Stimulated activated CD4-positive, alpha-beta T cell treated with anti-CD3 and anti-CD28 coated beads, Interleukin-4, amount 100 ng/mL, for 1 hour (primary cell): ENCODE measurements at regions not wholly inside any gene's neighbourhood (a gene's known extent, or its start where the extent isn't known, plus 50 kb on each side); places are given as distances from the start of the nearest gene placed in this dataset.

Experiments
- DNase-seq: peaks from one replicate; pipeline ENCODE4 v3.0.0-alpha.2; 2020

DNA sequence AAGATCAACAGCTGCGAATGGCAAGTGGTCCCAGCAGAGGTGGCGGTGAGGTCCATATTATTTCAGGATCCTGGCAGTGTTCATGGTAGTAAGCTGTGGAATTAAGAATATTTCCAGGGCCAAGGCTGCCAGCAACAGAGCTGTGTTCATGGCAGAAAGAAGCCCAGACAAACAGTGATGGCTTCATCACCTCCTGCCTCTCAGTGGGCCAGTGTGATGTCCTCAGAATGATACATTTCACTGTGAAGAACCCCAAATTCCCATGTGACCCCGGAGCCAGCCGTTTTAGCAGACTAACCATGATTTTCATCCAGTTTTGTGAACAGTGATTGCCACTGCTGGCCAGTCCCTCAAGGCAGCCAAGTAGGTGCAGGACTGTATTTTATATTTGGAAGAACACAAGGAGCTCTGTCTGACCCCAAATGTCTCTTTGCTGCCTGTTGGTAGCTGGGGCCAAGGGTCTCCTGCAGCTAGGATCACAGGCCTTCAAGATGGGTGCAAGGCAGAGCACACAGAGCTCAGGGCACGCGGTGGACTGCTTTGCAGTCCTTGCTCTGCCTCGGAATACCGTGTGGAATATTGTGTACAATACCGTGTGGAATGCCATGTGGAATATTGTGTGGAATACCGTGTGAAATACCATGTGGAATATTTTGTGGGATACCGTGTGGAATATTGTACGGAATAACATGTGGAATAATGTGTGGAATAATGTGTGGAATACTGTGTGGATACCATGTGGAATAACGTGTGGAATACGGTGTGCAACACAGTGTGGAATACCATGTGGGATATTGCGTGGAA lies 132.3 kb upstream of the CHST15 start:
- no peak for DNase-seq

DNA sequence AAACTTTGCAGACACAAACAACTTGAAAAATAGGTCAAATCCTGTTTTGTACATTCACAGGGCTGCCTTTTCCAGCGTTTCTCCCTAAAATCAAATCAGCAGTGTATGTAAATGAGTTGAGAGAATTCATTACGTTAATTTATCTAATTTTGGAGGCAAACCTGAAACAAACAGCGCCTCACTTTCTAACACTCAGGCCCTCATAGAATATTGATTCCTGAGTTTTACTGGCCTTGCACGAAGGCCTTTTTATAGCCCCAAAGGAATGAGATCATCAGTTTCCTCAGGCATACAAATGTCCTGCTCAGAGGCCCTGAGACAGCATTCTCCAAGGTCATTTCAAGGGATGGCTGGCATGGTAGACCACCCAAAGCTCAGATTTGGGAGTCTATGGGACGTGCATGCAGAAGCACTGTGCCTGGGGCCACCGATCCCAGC lies 131.7 kb upstream of the CHST15 start:
- DNase-seq, result no peak

DNA sequence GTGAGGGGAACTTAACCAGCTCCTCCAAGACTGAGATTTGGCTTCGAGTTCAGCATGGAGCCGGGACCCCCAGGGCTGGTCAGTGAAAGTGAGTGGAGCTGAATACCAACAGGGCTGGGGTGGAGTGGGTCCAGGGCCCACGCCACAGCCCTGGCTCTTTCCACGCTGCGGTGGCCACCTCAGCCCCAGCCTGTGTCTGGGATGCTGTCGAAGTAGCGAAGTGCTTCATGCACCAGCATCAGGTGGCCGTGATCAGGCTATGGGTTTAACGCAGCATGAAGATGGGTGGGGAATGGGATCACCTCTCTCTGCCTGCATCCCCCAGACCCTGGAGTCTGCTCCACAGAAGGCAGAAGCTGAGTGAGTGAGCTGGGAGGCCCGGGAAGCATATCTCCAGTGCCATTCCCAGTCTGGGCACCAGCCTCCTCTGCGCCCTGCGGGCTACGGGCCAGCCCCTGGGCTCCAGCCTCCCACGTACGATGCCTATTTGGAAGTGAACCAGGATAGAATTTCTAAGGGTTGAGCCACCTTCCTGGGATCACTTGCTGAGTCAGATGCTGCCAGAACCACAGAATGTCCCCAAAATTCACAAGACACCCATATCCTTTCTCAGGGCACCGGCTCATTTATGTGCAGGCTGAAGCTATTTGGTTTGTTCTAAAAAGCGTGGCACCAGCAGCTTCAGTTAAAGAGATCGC lies 131.1 kb upstream of the CHST15 start:
- no peak for DNase-seq

DNA sequence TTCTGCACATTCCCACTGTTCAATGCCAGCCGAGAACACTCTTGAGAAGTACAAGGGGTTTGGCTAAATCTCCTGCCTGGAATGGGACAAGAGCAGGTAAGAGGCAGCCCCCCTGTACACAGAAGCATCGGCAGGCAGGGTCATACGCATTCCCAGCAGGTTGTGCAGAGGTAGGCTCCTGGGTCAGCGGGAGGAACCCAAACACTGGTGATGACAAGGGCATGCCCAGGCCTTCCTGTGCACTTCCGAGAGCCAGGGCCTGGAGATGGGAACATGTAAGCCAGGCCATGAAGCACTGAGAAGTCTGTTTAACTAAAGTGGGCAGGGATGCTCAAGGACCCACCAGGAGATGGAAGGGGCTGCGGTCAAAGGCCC lies 130.3 kb upstream of the CHST15 start:
- no peak for DNase-seq

DNA sequence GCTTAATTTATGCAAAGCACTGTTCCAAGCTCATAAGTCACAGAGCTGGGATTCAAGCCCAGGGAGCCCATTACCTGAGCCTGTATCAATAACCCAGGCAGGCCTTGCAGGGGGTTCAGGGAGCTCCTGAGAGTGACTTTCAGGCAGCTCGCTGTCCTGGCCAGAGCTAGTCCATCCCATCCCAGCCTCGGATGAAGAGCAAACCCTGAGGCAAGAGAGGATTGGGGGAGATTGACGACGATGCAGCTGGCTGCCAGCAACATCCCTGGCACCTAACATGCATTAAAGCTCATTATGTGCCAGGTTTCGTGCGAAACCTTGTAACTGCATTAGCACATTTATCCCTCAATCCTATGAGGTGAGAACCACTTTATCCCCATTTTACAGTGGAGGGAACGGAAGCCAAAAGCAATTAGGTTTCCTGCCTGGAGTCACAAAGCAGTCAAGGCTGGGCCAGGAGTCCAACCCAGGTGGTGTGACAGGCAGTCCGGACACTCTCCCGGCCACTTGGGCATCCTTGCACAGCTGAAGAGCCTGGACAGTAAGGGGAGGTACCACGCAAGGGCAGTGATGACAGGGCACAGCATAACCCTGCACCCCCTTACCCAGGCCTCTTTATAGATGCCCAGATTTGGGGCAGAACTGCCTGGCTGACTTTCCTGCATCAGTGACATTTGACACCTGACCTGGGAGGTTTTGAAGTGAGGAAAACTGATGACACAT lies 129.8 kb upstream of the CHST15 start:
- no peak for DNase-seq

DNA sequence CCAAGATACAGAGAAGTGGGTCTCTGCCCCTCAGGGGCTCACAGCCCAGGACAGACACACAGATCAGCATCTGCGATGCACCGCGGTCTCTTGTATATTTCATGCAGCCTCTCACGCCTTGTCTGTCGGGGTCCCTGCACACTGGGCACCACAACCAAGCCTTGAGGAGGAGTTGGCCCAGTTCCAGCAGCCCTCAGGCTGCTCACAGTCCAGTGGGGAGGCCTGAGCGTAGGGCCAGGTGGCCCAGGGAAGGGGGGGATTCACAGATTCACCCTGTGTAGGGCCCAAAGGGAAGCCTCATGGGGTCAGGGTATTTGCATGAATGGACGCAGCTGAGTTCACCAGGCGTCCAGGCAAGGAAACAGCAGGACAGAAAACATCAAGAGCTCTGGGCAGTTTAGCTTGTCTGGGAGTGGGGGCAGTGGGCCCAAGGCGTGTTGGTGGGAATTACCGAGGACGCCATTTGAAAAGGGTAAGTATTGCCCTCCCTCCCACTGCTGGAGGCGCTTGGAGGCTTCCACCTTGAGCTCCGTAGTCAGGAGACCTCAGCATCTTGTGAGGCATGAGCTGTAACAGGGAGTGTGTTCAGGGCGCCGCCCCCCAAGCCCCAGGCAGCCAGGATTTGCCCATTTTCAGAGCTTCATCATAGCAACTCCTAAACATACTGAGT lies 129.1 kb upstream of the CHST15 start:
- no peak for DNase-seq

DNA sequence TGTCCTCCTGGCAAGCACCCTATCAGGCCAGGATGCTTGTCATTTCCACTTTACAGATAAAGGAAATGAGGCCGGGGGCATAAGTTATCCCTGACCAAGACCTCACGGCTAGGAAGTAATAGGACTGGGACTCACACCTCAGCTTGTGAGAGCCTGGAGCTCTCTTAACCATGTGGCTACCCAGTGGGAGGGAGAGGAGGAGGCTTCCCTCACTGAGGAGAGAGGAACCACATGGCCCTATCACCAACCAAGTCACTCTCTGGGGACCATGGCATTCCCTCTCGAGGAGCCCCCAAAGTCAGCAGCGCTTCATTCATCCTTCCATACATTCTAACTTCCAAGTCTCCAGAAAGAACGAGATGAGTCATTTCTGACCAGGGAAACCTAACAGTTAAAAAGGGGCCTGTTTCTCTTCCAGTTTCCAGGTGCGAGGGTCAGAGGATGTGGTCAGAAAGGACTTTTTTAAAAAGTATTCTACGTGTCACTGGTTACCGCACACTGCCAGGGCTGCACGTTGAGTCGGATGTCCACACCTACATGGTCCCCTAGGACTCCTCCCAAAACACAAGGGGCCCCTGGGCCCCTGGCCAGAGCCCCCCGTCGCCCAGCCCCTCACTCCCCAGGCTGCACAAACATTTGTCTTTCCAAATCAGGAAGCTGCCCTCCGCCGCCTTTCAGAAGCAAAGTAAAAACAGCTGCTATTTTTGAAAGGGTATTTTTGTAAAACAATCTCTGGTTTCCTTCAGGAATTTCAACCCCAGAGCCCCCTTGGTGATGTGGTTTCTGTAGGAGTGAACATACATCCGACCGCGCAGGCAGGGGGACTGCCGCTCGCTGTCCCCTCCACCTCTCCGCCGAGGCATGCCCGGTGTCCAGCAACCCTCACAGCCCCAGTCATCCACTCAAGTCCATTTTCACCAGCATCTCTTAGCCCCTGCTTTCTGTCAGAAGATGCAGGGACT lies 128.2 kb upstream of the CHST15 start:
- no peak for DNase-seq

DNA sequence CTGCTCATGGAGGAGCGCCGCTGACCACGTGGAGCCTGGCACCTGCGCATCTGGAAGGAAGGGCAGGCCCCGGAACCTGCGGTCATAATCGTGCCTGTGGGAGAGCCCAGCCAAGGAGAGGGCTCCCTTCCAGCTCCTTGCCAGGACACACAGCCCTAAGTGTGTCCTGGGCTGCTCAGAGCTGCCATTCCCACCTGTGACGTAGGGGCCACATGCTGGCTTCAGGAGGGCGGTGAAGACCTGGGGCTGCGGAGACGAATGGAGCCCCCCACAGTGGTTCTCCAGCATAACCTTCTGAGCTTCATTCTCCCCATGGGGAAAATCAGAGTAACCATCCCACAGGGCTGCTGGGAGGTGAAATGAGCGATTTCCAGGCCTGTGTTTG lies 127.6 kb upstream of the CHST15 start:
- no peak for DNase-seq

DNA sequence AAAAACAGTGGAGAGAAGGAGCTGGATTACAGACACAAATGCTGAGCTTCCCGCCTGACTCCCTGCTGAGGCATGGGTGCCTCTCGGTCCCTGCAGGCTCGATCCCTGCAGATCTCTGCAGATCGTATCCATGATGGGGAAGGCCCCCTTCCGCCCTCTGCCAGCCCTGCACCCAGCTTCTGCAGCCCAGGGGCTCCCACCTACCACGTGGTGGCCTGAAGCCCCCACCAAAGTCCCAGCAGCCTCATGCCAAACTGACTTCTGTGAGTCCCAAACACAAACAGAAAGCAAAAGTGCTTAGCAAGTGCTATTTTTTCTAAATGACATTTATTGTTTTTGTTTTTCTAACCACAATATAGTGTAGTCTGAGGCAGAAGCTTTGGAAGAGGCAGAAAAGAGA lies 127.1 kb upstream of the CHST15 start:
- DNase-seq, result no peak

DNA sequence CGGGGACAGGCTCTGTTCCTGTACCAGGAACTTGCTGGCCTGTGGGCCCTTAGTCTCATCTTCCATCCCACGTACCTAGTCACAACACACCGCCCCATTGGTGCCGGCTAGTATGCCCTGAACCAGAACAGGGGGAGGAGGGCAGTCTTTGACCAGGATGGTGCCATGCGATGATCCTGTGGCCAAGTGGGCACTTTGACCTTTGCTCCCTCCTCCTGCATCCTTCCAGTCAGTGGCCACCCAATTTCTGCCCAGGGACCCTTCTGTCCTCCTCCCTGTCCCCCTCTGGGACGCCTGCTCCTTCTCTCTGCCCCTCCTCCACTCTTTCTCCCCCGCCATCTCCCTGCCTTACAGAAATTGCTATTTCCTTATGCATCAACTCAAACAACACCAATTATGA lies 126.3 kb upstream of the CHST15 start:
- no peak for DNase-seq

DNA sequence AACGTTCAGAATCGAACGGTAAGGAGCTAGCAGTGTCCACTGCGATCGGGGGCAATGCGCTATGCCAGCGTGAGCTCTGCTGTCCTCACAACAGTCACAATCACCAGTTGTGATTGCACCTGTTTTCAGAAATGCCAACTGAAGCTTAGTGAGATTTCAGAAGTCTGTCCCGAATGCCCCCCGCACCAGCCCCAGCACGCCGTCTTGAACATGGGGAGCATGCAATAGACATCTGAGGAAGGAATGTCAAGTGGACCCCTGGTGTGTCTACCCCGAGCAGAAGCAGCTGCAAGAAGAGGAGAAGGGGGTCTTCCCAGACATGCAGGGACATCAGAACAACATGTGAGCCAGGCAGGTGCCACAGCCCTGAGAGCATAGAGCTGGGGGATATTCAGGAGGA lies 125.7 kb upstream of the CHST15 start:
- DNase-seq, result no peak

DNA sequence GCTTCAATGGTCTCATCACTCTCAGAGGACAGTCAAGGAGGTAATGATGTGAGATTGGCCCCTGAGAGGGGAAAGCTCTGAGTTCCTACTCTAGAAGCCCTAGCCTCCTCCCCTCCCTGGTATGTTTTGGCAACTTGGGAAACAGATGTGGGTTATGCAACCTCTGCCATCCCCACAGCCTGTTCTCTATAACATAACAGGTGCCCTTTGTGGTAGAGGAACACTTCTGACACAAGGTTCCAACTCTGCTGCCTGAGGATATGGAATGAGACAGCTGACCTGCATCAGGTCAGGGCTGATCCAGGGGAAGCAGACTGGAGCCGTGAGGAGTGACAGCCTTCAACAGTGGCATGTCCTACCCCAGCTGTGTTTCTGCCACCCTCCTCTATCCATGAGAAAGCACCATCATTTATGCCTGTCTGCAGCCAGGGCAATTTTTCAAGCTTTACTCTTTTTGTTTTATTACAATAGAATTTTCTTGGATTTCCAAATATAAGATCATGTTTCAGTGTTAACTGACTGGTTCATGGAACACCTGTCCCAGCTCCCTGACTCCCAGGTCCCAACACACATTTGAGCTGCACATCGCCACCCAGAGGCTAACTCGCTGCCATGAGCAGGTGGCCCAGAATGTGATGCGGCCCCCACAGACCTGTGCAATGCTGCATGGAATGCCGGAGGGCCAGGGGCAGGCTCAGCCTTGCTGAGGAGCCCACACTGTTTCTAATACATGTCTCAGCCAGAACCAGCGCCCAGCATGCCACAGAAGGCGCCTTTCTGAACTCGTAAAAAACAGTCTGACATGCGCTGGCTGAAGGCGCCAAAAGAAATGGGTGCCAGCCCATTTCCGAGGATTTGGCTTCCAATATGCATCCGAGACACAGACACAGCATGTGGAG lies 124.8 kb upstream of the CHST15 start:
- DNase-seq, result no peak

DNA sequence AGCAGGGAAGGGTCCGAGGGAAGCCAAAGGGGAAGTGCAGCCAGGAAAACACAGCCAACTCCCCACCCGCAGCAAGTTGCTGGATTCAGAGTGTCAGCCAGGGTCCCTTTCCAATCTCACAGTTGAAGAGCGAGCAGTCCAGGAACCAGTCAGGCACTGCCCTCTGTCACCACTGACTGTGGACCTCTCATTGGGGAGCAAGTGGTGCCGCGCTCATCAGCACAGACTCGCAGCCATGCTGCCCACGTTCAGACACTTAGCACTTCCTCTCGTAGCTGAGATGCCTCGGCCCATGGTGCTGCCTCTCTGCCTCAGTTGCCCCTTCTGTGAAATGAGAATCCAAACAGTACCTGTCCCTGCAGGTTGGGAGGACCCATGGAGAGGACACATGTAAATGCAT lies 123.6 kb upstream of the CHST15 start:
- no peak for DNase-seq

DNA sequence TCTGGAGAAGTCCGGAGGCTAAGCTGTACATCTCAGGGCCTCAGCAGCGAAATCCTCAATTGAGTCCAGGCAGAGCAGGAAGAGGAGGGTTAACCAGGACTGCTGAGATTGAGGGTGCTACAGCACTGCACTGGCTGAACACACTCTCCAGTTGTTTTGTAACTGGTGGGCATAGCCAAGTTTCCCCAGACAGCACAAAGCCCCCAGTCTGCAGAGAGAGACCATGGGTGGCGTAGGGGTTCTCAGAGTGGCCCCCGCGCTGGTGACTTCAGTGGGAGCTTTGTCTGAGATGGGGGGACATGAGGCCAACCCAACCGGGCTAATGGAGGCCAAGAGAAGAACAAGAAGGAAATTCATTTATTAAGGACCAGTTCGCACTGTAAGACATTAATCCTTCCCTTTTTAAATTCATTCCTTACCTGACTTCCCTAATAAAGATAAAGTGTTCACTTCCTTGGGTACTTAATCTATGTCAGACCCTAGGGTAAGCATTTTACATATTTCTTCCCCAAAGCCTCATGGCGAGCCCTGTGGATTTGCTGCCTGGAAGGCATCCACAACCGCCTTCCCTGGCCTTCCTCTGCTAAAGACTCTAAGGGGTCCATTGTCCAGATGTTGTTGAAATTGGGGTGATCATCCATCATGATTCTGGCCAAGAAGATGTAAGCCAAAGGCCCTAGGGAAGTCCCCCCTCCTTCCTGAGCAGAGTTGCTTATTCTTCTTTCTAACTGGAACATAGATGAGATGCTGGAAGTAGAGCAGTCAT lies 121.4 kb upstream of the CHST15 start:
- DNase-seq, result no peak

DNA sequence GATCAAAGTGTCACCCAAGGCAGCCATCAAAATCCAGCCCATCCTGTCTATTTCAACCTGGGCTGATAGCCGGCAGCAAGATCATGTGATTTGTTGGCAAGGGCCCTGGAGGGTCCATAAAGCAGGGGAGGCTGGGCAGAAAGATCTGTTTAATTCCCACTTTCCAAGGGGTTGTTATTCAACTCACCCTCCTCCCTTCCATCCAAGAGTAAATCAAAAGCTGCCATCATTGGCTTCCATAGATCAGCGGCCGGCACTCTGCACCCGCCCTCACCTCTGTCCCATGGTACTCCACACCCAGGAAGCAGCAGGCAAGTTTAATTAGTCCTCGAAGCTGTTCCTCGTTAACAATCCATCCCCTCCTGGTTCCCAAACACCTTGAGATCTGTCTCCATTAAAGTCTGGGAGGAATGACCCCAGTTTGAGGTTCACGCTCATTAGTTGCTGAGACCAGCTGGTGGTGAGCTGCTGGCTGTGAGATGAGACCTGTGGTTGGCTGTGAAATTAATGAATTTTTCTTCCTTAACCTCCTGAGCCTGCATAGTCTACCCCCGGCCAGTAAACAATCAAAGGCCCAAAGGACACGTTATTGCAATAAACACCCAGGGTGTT lies 120.6 kb upstream of the CHST15 start:
- DNase-seq, result no peak

DNA sequence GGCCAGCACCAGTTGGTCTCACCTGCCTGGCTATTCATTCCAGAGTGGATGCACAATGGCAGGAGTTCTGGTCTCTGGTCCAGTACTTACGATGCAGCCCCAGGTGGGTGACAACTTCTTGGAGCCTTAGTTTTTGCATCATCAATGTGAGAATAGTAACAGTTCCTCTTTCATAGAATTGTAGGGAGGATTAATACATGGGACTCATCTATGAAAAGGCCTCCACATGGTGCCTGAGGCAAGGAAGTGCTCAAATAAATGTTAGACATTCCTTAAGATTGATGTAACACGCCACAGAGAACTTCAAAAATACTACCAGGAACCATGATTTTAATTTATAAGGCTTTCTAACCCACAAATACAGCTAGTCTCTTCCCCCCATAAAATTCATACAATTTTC lies 120.1 kb upstream of the CHST15 start:
- no peak for DNase-seq

DNA sequence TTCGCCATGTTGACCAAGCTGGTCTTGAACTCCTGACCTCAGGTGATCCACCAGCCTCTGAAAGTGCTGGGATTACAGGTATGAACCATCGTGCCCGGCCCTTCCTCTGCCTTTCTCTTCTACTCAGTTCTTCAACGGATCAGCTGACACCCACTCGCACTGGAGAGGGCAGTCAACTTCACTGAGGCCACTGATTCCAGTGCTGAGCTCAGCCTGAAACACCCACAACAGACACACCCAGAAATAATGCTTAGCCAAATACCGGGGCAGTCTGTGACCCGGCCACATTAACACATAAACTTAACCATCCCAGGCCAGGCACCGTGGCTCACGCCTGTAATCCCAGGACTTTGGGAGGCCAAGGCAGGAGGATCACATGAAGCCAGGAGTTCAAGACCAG lies 119.3 kb upstream of the CHST15 start:
- no peak for DNase-seq

DNA sequence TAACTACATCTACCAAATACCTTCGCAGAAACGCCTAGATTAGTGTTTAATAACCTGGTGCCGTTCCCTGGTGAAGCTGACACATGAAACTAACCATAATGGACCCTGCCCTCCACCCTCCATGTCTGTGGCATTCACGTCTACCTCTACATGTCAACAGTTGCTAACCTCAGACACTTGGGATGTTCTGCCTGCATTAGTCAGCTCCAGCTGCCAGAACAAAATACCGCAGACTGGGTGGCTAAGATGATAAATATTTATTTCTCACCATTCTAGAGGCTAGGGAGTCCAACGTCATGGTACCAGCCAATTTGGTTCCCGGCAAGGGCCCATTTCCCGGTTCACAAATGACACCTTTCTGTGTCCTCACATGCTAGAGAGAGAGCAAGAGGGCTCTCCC lies 118.5 kb upstream of the CHST15 start:
- DNase-seq, result no peak

DNA sequence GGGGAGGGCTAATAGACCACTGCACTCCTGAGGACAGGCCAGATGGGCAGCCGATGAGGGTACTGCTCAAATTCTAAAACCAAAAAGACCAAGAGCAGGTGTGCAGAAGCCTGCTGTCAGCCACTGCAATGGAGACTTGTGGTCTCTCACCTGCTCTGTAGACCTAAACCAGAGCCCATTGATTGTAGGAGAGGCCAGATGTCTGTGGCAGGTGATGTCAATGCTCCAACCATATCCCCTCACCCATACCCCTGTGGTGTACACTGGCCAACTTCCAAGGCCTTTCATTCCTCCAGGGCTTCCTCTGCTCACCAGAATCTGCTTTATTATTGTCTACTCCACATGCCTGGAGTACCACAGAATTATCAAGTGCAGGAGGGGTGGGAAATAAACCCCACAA lies 116.9 kb upstream of the CHST15 start:
- no peak for DNase-seq

DNA sequence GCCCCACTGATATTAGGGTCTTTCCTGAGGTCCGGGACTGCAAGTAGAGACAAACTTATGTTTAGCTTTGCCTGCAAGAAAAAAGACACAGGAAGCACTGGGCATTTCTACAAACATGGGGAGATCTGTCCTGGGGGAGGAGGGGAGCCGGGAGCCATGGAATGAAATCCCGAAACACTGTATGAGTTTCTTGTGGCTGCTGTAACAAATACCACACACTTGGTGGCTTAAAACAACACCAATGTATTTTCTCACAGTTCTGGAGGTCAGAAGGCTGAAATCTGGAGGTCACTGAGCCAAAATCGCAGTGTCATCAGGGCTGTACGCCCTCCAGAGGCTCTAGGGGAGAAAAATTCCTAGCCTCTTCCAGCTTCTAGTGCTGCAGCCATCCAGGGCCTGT lies 114.0 kb upstream of the CHST15 start:
- no peak for DNase-seq
